ENCODE measurements at regions not wholly inside any gene's neighbourhood (a gene's known extent, or its start where the extent isn't known, plus 50 kb on each side); places are given as distances from the start of the nearest gene placed in this dataset.

GRCh38 chr17:74002241-74002640, 201.2 kb upstream of the RPL38 start:
- Histone ChIP-seq H3K4me1 (ENCODE audit: control insufficient read depth, insufficient read depth, low read length) (no peaks in the 10 kb centered on the region), H3K36me3 (ENCODE audit: control insufficient read depth, insufficient read depth, low read length) (no peaks in the 10 kb centered on the region), H3K9ac (ENCODE audit: low read length) (no peak overlapping the region), H3K9me3 (ENCODE audit: control insufficient read depth, low read length) (no peaks in the 10 kb centered on the region), H3K4me3 (ENCODE audit: low read length) (no peak overlapping the region), H3K27me3 (ENCODE audit: control insufficient read depth, insufficient read depth, low read length) (peaks cover 17% of the 10 kb centered on the region)

GRCh38 chr17:74004056-74004455, 199.4 kb upstream of the RPL38 start:
- Histone ChIP-seq H3K27me3 (ENCODE audit: control insufficient read depth, insufficient read depth, low read length) (peaks cover 24% of the 10 kb centered on the region), H3K9ac (ENCODE audit: low read length) (no peak overlapping the region), H3K4me1 (ENCODE audit: control insufficient read depth, insufficient read depth, low read length) (no peaks in the 10 kb centered on the region), H3K36me3 (ENCODE audit: control insufficient read depth, insufficient read depth, low read length) (no peaks in the 10 kb centered on the region), H3K9me3 (ENCODE audit: control insufficient read depth, low read length) (no peaks in the 10 kb centered on the region), H3K4me3 (ENCODE audit: low read length) (no peak overlapping the region)

GRCh38 chr17:74005790-74006189, 197.7 kb upstream of the RPL38 start:
- Histone ChIP-seq H3K36me3 (ENCODE audit: control insufficient read depth, insufficient read depth, low read length) (no peaks in the 10 kb centered on the region), H3K27me3 (ENCODE audit: control insufficient read depth, insufficient read depth, low read length) (peaks cover 31% of the 10 kb centered on the region), H3K9me3 (ENCODE audit: control insufficient read depth, low read length) (no peaks in the 10 kb centered on the region), H3K9ac (ENCODE audit: low read length) (no peak overlapping the region), H3K4me3 (ENCODE audit: low read length) (no peak overlapping the region), H3K4me1 (ENCODE audit: control insufficient read depth, insufficient read depth, low read length) (no peaks in the 10 kb centered on the region)

- Histone ChIP-seq H3K4me3 (ENCODE audit: low read length) (no peak overlapping the region), H3K4me1 (ENCODE audit: control insufficient read depth, insufficient read depth, low read length) (no peaks in the 10 kb centered on the region), H3K27me3 (ENCODE audit: control insufficient read depth, insufficient read depth, low read length) (peaks cover 31% of the 10 kb centered on the region), H3K9ac (ENCODE audit: low read length) (no peak overlapping the region), H3K36me3 (ENCODE audit: control insufficient read depth, insufficient read depth, low read length) (no peaks in the 10 kb centered on the region), H3K9me3 (ENCODE audit: control insufficient read depth, low read length) (no peaks in the 10 kb centered on the region)
Measured at GRCh38 chr17:74006371-74006770, 197.1 kb upstream of the RPL38 start.

- Histone ChIP-seq H3K4me3 (ENCODE audit: low read length) (no peak overlapping the region), H3K9me3 (ENCODE audit: control insufficient read depth, low read length) (no peaks in the 10 kb centered on the region), H3K9ac (ENCODE audit: low read length) (no peak overlapping the region), H3K36me3 (ENCODE audit: control insufficient read depth, insufficient read depth, low read length) (no peaks in the 10 kb centered on the region), H3K4me1 (ENCODE audit: control insufficient read depth, insufficient read depth, low read length) (no peaks in the 10 kb centered on the region), H3K27me3 (ENCODE audit: control insufficient read depth, insufficient read depth, low read length) (peaks cover 31% of the 10 kb centered on the region)
Measured at GRCh38 chr17:74008196-74008595, 195.3 kb upstream of the RPL38 start.

GRCh38 chr17:74009056-74009625, 194.3 kb upstream of the RPL38 start:
- H3K27me3 ChIP-seq (ENCODE audit: control insufficient read depth, insufficient read depth, low read length): peaks cover 30% of the 10 kb centered on the region
- no peaks in the 10 kb centered on the region for H3K36me3 ChIP-seq (ENCODE audit: control insufficient read depth, insufficient read depth, low read length)
- no peak overlapping the region for H3K4me3 ChIP-seq (ENCODE audit: low read length)
- H3K9me3 ChIP-seq (ENCODE audit: control insufficient read depth, low read length): no peaks in the 10 kb centered on the region
- no peaks in the 10 kb centered on the region for H3K4me1 ChIP-seq (ENCODE audit: control insufficient read depth, insufficient read depth, low read length)
- H3K9ac ChIP-seq (ENCODE audit: low read length): no peak overlapping the region

- H3K4me1 ChIP-seq (ENCODE audit: control insufficient read depth, insufficient read depth, low read length): no peaks in the 10 kb centered on the region
- no peaks in the 10 kb centered on the region for H3K9me3 ChIP-seq (ENCODE audit: control insufficient read depth, low read length)
- no peak overlapping the region for H3K4me3 ChIP-seq (ENCODE audit: low read length)
- no peaks in the 10 kb centered on the region for H3K36me3 ChIP-seq (ENCODE audit: control insufficient read depth, insufficient read depth, low read length)
- peaks cover 17% of the 10 kb centered on the region for H3K27me3 ChIP-seq (ENCODE audit: control insufficient read depth, insufficient read depth, low read length)
- H3K9ac ChIP-seq (ENCODE audit: low read length): no peak overlapping the region
Measured at GRCh38 chr17:74010903-74011302, 192.6 kb upstream of the RPL38 start.

- H3K27me3 ChIP-seq (ENCODE audit: control insufficient read depth, insufficient read depth, low read length): peaks cover 14% of the 10 kb centered on the region
- no peak overlapping the region for H3K4me3 ChIP-seq (ENCODE audit: low read length)
- H3K4me1 ChIP-seq (ENCODE audit: control insufficient read depth, insufficient read depth, low read length): no peaks in the 10 kb centered on the region
- H3K36me3 ChIP-seq (ENCODE audit: control insufficient read depth, insufficient read depth, low read length): no peaks in the 10 kb centered on the region
- H3K9ac ChIP-seq (ENCODE audit: low read length): no peak overlapping the region
- no peaks in the 10 kb centered on the region for H3K9me3 ChIP-seq (ENCODE audit: control insufficient read depth, low read length)
Measured at GRCh38 chr17:74011966-74012365, 191.5 kb upstream of the RPL38 start.

GRCh38 chr17:74012465-74012864, 191.0 kb upstream of the RPL38 start:
- Histone ChIP-seq H3K4me3 (ENCODE audit: low read length) (no peak overlapping the region), H3K9ac (ENCODE audit: low read length) (no peak overlapping the region), H3K4me1 (ENCODE audit: control insufficient read depth, insufficient read depth, low read length) (no peaks in the 10 kb centered on the region), H3K27me3 (ENCODE audit: control insufficient read depth, insufficient read depth, low read length) (peaks cover 14% of the 10 kb centered on the region), H3K9me3 (ENCODE audit: control insufficient read depth, low read length) (no peaks in the 10 kb centered on the region), H3K36me3 (ENCODE audit: control insufficient read depth, insufficient read depth, low read length) (no peaks in the 10 kb centered on the region)

GRCh38 chr17:74015316-74015715, 188.2 kb upstream of the RPL38 start:
- Histone ChIP-seq H3K4me3 (ENCODE audit: low read length) (no peak overlapping the region), H3K9ac (ENCODE audit: low read length) (no peak overlapping the region), H3K9me3 (ENCODE audit: control insufficient read depth, low read length) (no peaks in the 10 kb centered on the region), H3K27me3 (ENCODE audit: control insufficient read depth, insufficient read depth, low read length) (no peaks in the 10 kb centered on the region), H3K4me1 (ENCODE audit: control insufficient read depth, insufficient read depth, low read length) (no peaks in the 10 kb centered on the region), H3K36me3 (ENCODE audit: control insufficient read depth, insufficient read depth, low read length) (no peaks in the 10 kb centered on the region)

- no peak overlapping the region for H3K9ac ChIP-seq (ENCODE audit: low read length)
- no peaks in the 10 kb centered on the region for H3K36me3 ChIP-seq (ENCODE audit: control insufficient read depth, insufficient read depth, low read length)
- no peak overlapping the region for H3K4me3 ChIP-seq (ENCODE audit: low read length)
- H3K27me3 ChIP-seq (ENCODE audit: control insufficient read depth, insufficient read depth, low read length): no peaks in the 10 kb centered on the region
- no peaks in the 10 kb centered on the region for H3K4me1 ChIP-seq (ENCODE audit: control insufficient read depth, insufficient read depth, low read length)
- H3K9me3 ChIP-seq (ENCODE audit: control insufficient read depth, low read length): no peaks in the 10 kb centered on the region
Measured at GRCh38 chr17:74015990-74016389, 187.5 kb upstream of the RPL38 start.

- H3K9me3 ChIP-seq (ENCODE audit: control insufficient read depth, low read length): no peaks in the 10 kb centered on the region
- H3K36me3 ChIP-seq (ENCODE audit: control insufficient read depth, insufficient read depth, low read length): no peaks in the 10 kb centered on the region
- no peaks in the 10 kb centered on the region for H3K27me3 ChIP-seq (ENCODE audit: control insufficient read depth, insufficient read depth, low read length)
- H3K9ac ChIP-seq (ENCODE audit: low read length): no peak overlapping the region
- no peak overlapping the region for H3K4me3 ChIP-seq (ENCODE audit: low read length)
- no peaks in the 10 kb centered on the region for H3K4me1 ChIP-seq (ENCODE audit: control insufficient read depth, insufficient read depth, low read length)
Measured at GRCh38 chr17:74016461-74016860, 187.0 kb upstream of the RPL38 start.

- Histone ChIP-seq H3K27me3 (ENCODE audit: control insufficient read depth, insufficient read depth, low read length) (no peaks in the 10 kb centered on the region), H3K4me1 (ENCODE audit: control insufficient read depth, insufficient read depth, low read length) (no peaks in the 10 kb centered on the region), H3K36me3 (ENCODE audit: control insufficient read depth, insufficient read depth, low read length) (no peaks in the 10 kb centered on the region), H3K9me3 (ENCODE audit: control insufficient read depth, low read length) (no peaks in the 10 kb centered on the region), H3K4me3 (ENCODE audit: low read length) (no peak overlapping the region), H3K9ac (ENCODE audit: low read length) (no peak overlapping the region)
Measured at GRCh38 chr17:74017466-74017865, 186.0 kb upstream of the RPL38 start.
